GM21737 (cell line): ENCODE measurements at regions not wholly inside any gene's neighbourhood (a gene's known extent, or its start where the extent isn't known, plus 50 kb on each side); places are given as distances from the start of the nearest gene placed in this dataset.
"Not testable (repeated sequence)": the region's sequence is repeated elsewhere in the genome, so short reads cannot be mapped to it uniquely, and the experiment has no call there.

Source experiments
- ATAC-seq: cut with Tn5 transposase; IDR thresholded peaks from one replicate; pipeline ENCODE4 v1.9.1; 2021; ENCODE audit warnings: mild to moderate bottlenecking, moderate library complexity; ENCODE audit not compliant: unreplicated experiment

GRCh38 chr13:38012096-38012495, 142.5 kb upstream of the TRPC4 start:
- no peak for ATAC-seq

GRCh38 chr13:38008636-38009035, 139.1 kb upstream of the TRPC4 start:
- ATAC-seq: no peak

- no peak for ATAC-seq
Observed at GRCh38 chr13:38002606-38003005, 133.0 kb upstream of the TRPC4 start.

- ATAC-seq: no peak
Observed at GRCh38 chr13:37997641-37998040, 128.1 kb upstream of the TRPC4 start.

- ATAC-seq: no peak
Observed at GRCh38 chr13:37995092-37995491, 125.5 kb upstream of the TRPC4 start.

- no peak for ATAC-seq
Observed at GRCh38 chr13:37986811-37987210, 117.2 kb upstream of the TRPC4 start.

- no peak for ATAC-seq
Observed at GRCh38 chr13:37985281-37985680, 115.7 kb upstream of the TRPC4 start.

- no peak for ATAC-seq
Observed at GRCh38 chr13:37984357-37984756, 114.8 kb upstream of the TRPC4 start.

GRCh38 chr13:37981932-37982331, 112.4 kb upstream of the TRPC4 start:
- no peak for ATAC-seq

- no peak for ATAC-seq
Observed at GRCh38 chr13:37978680-37979079, 109.1 kb upstream of the TRPC4 start.

GRCh38 chr13:37968555-37968954, 99.0 kb upstream of the TRPC4 start:
- ATAC-seq: no peak

- no peak for ATAC-seq
Observed at GRCh38 chr13:37966266-37966665, 96.7 kb upstream of the TRPC4 start.

- no peak for ATAC-seq
Observed at GRCh38 chr13:37960427-37960826, 90.9 kb upstream of the TRPC4 start.

- ATAC-seq: no peak
Observed at GRCh38 chr13:37959284-37959683, 89.7 kb upstream of the TRPC4 start.

GRCh38 chr13:37956536-37956935, 87.0 kb upstream of the TRPC4 start:
- no peak for ATAC-seq

GRCh38 chr13:37954597-37954996, 85.0 kb upstream of the TRPC4 start:
- not testable (repeated sequence) for ATAC-seq

- ATAC-seq: no peak
Observed at GRCh38 chr13:37954191-37954590, 84.6 kb upstream of the TRPC4 start.

GRCh38 chr13:37953696-37954095, 84.1 kb upstream of the TRPC4 start:
- no peak for ATAC-seq

- ATAC-seq: no peak
Observed at GRCh38 chr13:37950016-37950415, 80.4 kb upstream of the TRPC4 start.

- ATAC-seq: no peak
Observed at GRCh38 chr13:37947419-37948140, 78.0 kb upstream of the TRPC4 start.

- ATAC-seq: no peak
Observed at GRCh38 chr13:37945651-37946575, 76.3 kb upstream of the TRPC4 start.

- ATAC-seq: no peak
Observed at GRCh38 chr13:37944869-37945442, 75.4 kb upstream of the TRPC4 start.
